ENCODE measurements at regions not wholly inside any gene's neighbourhood (a gene's known extent, or its start where the extent isn't known, plus 50 kb on each side); places are given as distances from the start of the nearest gene placed in this dataset.

DNA sequence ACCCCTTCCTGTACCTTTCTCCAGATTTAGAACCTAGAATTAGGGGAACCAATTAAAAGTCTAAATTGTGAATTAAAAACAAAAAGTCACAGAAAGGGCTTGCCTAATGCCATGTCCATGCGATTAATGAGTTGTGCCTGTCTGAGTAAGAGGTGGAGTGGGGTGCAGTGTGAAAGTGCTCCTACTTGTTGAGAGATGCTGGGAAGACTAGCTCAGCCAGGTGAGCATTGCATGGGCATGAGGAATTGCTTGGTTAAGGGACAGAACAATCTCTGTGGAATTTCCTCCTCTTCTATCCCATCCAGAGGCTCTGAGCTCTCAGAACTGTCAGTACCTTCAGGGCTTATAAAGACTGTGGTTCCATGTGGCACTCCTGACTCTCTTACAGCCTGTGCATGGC is 159.0 kb upstream of the UBL3 start:
- no peak for TF ChIP-seq POLR2A (IDR thresholded peaks at IDR 0.05)
- TF ChIP-seq, protein P1, sequence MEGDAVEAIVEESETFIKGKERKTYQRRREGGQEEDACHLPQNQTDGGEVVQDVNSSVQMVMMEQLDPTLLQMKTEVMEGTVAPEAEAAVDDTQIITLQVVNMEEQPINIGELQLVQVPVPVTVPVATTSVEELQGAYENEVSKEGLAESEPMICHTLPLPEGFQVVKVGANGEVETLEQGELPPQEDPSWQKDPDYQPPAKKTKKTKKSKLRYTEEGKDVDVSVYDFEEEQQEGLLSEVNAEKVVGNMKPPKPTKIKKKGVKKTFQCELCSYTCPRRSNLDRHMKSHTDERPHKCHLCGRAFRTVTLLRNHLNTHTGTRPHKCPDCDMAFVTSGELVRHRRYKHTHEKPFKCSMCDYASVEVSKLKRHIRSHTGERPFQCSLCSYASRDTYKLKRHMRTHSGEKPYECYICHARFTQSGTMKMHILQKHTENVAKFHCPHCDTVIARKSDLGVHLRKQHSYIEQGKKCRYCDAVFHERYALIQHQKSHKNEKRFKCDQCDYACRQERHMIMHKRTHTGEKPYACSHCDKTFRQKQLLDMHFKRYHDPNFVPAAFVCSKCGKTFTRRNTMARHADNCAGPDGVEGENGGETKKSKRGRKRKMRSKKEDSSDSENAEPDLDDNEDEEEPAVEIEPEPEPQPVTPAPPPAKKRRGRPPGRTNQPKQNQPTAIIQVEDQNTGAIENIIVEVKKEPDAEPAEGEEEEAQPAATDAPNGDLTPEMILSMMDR (IDR thresholded peaks at IDR 0.05), result no peak
- no peak for TF ChIP-seq EP300 (IDR thresholded peaks at IDR 0.05)
